Tibial artery (tissue), 4 donors: ENCODE measurements at regions not wholly inside any gene's neighbourhood (a gene's known extent, or its start where the extent isn't known, plus 50 kb on each side); places are given as distances from the start of the nearest gene placed in this dataset.
"Not testable (repeated sequence)": the region's sequence is repeated elsewhere in the genome, so short reads cannot be mapped to it uniquely, and the experiment has no call there.

Experiments used
- DNase-seq, 2 donors: peaks; one replicate each; pipeline ENCODE4 v3.0.0-alpha.2; 2019
- H3K27ac ChIP-seq, 2 donors: fragments of 200-600 bp; sonication (generic) in 1 of 2; 1 replicate in 1 of 2; 2 replicates in 1 of 2; pipeline ENCODE4 v1.5.1; 2018 to 2019; ENCODE audit warnings: mild to moderate bottlenecking in 1 of 2
- H3K27me3 ChIP-seq, 2 donors: fragments of 200-600 bp; sonication (generic) in 1 of 2; one replicate each; pipeline versions ENCODE4 v1.5.1 to v1.6.0; 2016 to 2019
- H3K36me3 ChIP-seq, 3 donors: fragments of 200-600 bp; sonication (generic) in 2 of 3; one replicate each; pipeline ENCODE4 v1.5.1; 2016 to 2019; ENCODE audit warnings: mild to moderate bottlenecking in 2 of 3
- H3K4me1 ChIP-seq, 4 donors: fragments of 200-600 bp; sonication (generic) in 2 of 4; 1 replicate in 3 of 4; 2 replicates in 1 of 4; pipeline ENCODE4 v1.5.1; 2016 to 2019
- H3K4me3 ChIP-seq, 2 donors: fragments of 200-600 bp; sonication (generic) in 1 of 2; 1 replicate in 1 of 2; 2 replicates in 1 of 2; pipeline ENCODE4 v1.5.1; 2018 to 2019; ENCODE audit warnings: mild to moderate bottlenecking in 2 of 2
- H3K9me3 ChIP-seq, 3 donors: fragments of 200-600 bp; sonication (generic) in 1 of 3; one replicate each; pipeline ENCODE4 v1.5.1; 2016 to 2019
- intact Hi-C: fragments of 100-400 bp; cut with DNase I; formaldehyde crosslinking; loops from one replicate; pipeline ENCODE4 v1.15.0; 2023; ENCODE audit warnings: low total_unique reads
- TF ChIP-seq, protein P1 (sequence below), 2 experiments: fragments of 200-600 bp in 1 of 2; fragments of 450-650 bp in 1 of 2; IDR thresholded peaks; one replicate each; pipeline ENCODE4 v1.5.1; 2017 to 2019; ENCODE audit warnings: antibody characterized with exemption in 2 of 2, mild to moderate bottlenecking in 1 of 2, moderate library complexity in 1 of 2

- peaks cover 0 to 9% (median 0%) of the 10 kb centered on the region in 3 donors for H3K9me3 ChIP-seq
- no peak overlapping the region for H3K4me3 ChIP-seq
- no peaks in the 10 kb centered on the region for H3K27me3 ChIP-seq
- no peaks in the 10 kb centered on the region for H3K36me3 ChIP-seq
- H3K4me1 ChIP-seq = no peaks in the 10 kb centered on the region
- TF ChIP-seq, protein P1, sequence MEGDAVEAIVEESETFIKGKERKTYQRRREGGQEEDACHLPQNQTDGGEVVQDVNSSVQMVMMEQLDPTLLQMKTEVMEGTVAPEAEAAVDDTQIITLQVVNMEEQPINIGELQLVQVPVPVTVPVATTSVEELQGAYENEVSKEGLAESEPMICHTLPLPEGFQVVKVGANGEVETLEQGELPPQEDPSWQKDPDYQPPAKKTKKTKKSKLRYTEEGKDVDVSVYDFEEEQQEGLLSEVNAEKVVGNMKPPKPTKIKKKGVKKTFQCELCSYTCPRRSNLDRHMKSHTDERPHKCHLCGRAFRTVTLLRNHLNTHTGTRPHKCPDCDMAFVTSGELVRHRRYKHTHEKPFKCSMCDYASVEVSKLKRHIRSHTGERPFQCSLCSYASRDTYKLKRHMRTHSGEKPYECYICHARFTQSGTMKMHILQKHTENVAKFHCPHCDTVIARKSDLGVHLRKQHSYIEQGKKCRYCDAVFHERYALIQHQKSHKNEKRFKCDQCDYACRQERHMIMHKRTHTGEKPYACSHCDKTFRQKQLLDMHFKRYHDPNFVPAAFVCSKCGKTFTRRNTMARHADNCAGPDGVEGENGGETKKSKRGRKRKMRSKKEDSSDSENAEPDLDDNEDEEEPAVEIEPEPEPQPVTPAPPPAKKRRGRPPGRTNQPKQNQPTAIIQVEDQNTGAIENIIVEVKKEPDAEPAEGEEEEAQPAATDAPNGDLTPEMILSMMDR (IDR thresholded peaks at IDR 0.05) = no peak
- H3K27ac ChIP-seq = no peak overlapping the region
- intact Hi-C loops = no loop called here
- no peak for DNase-seq
Observed at GRCh38 chr16:65572156-65572555, 450.3 kb upstream of the CDH11 start.

DNA sequence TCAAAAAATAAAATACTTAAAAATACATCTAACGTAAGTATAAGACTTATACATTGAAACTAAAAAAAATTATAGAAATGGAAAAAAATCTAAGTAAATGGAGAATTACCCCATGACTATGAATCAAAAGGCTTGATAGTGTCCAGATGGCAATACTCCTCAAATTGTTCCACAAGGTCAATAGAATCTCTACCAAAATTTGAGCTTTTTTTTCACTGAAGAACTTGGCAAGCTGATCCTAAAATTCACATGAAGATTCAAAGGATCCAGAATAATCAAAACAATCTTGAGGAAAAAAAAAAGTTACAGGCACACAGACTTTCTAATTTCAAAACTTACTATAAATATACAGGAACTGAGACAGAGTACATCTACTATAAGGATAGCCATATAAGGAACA is 448.4 kb upstream of the CDH11 start:
- Histone ChIP-seq H3K36me3 (no peaks in the 10 kb centered on the region), H3K27me3 (no peaks in the 10 kb centered on the region), H3K9me3 (peaks cover 0 to 9% (median 0%) of the 10 kb centered on the region in 3 donors), H3K27ac (no peak overlapping the region), H3K4me3 (no peak overlapping the region), H3K4me1 (no peaks in the 10 kb centered on the region)
- no peak for DNase-seq
- TF ChIP-seq, protein P1 (IDR thresholded peaks at IDR 0.05) = no peak
- intact Hi-C loops = no loop called here

DNA sequence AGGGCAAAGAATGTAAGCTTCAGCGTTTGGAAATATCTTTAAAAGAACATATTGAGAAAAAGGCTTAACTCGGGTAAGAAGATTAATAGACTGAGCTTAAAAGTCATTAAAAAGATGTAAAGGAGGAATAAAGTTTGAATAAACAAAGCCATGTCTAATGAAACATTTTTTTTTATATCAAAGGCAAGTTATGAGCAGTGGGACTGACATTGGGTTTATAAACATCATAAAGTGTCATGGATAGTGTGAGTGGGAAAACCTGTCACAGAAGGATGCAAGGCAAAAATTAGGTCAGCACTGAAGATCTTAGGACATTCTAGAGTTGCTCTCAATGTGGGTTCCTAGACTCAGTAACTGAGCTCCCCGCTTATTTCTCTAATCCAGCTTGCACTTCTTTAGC is 438.0 kb upstream of the CDH11 start:
- TF ChIP-seq, protein P1 (IDR thresholded peaks at IDR 0.05) = no peak
- no peak for DNase-seq
- Histone ChIP-seq H3K36me3 (no peaks in the 10 kb centered on the region), H3K9me3 (peaks cover 0 to 4% (median 0%) of the 10 kb centered on the region in 3 donors), H3K27me3 (no peaks in the 10 kb centered on the region), H3K27ac (no peak overlapping the region), H3K4me3 (no peak overlapping the region), H3K4me1 (no peaks in the 10 kb centered on the region)
- intact Hi-C loops = no loop called here

GRCh38 chr16:65549689-65550088 is 427.8 kb upstream of the CDH11 start:
- intact Hi-C loops, H3K27ac ChIP-seq: not testable (repeated sequence)

GRCh38 chr16:65548470-65548869 is 426.6 kb upstream of the CDH11 start:
- TF ChIP-seq, protein P1 (IDR thresholded peaks at IDR 0.05) = no peak
- Histone ChIP-seq H3K27me3 (no peaks in the 10 kb centered on the region), H3K4me1 (peaks cover 0 to 8% (median 2%) of the 10 kb centered on the region in 4 donors), H3K36me3 (no peaks in the 10 kb centered on the region), H3K27ac (no peak overlapping the region), H3K4me3 (no peak overlapping the region), H3K9me3 (peaks cover 0 to 4% (median 0%) of the 10 kb centered on the region in 3 donors)
- DNase-seq = no peak
- intact Hi-C loops = no loop called here

More at GRCh38 chr16:65549689-65550088, 427.8 kb upstream of the CDH11 start:
- DNase-seq, H3K9me3 ChIP-seq, H3K36me3 ChIP-seq, H3K4me3 ChIP-seq, H3K27me3 ChIP-seq, H3K4me1 ChIP-seq: not testable (repeated sequence)

- no peak overlapping the region for H3K4me3 ChIP-seq
- H3K4me1 ChIP-seq = peaks cover 0 to 8% (median 2%) of the 10 kb centered on the region in 4 donors
- H3K9me3 ChIP-seq = peaks cover 0 to 4% (median 0%) of the 10 kb centered on the region in 3 donors
- H3K27ac ChIP-seq = no peak overlapping the region
- intact Hi-C loops = no loop called here
- H3K27me3 ChIP-seq = no peaks in the 10 kb centered on the region
- H3K36me3 ChIP-seq = no peaks in the 10 kb centered on the region
- DNase-seq = no peak
- TF ChIP-seq, protein P1 (IDR thresholded peaks at IDR 0.05) = no peak
Observed at GRCh38 chr16:65547772-65548446, 426.0 kb upstream of the CDH11 start.
